Skeletal muscle tissue (tissue), 3 donors: ENCODE measurements at regions not wholly inside any gene's neighbourhood (a gene's known extent, or its start where the extent isn't known, plus 50 kb on each side); places are given as distances from the start of the nearest gene placed in this dataset.

Source experiments
- H3K27ac ChIP-seq: one replicate; pipeline ENCODE4 v1.7.0; 2013; ENCODE audit warnings: mild to moderate bottlenecking, low read depth, low read length, inconsistent platforms
- H3K27me3 ChIP-seq, 3 donors: one replicate each; pipeline ENCODE4 v1.7.0; 2013; ENCODE audit warnings: low read length in 3 of 3; ENCODE audit not compliant: control insufficient read depth in 3 of 3, insufficient read depth in 3 of 3
- H3K36me3 ChIP-seq, 3 donors: one replicate each; pipeline ENCODE4 v1.7.0; 2013; ENCODE audit warnings: low read length in 3 of 3; ENCODE audit not compliant: control insufficient read depth in 3 of 3, insufficient read depth in 3 of 3
- H3K4me1 ChIP-seq, 3 donors: one replicate each; pipeline ENCODE4 v1.7.0; 2013; ENCODE audit warnings: low read length in 3 of 3, mild to moderate bottlenecking in 3 of 3; ENCODE audit not compliant: control insufficient read depth in 3 of 3, insufficient read depth in 3 of 3
- H3K4me3 ChIP-seq, 3 donors: one replicate each; pipeline ENCODE4 v1.7.0; 2013; ENCODE audit warnings: low read length in 3 of 3
- H3K9ac ChIP-seq, 3 donors: one replicate each; pipeline ENCODE4 v1.7.0; 2013; ENCODE audit warnings: low read length in 3 of 3, mild to moderate bottlenecking in 3 of 3, moderate library complexity in 2 of 3, low read depth in 1 of 3
- H3K9me3 ChIP-seq, 3 donors: one replicate each; pipeline ENCODE4 v1.7.0; 2013; ENCODE audit warnings: low read length in 3 of 3; ENCODE audit not compliant: control insufficient read depth in 3 of 3
- donor health status: Osteomylitis.

DNA sequence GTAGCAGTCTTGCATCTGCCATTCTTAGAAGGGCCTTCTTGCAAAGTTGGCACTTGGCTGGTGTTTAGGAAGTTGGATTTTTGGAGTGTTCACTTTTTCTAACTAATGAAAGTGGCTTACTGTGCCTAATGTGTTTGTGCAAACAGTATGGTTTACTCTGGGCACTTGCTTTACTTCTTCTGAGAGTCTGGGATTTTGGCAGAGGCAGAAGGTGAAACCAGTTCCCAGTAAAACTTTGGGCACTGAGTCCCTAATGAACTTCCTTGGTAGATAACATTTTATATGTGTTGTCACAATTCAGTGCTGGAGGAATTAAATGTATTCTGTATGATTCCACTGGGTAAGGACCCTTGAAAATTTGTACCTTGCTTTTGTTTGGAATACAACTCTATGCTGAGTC is 155.7 kb downstream of the FAM170A start:
- H3K9me3 ChIP-seq, result no peaks in the 10 kb centered on the region
- no peak overlapping the region for H3K4me3 ChIP-seq
- no peak overlapping the region for H3K27ac ChIP-seq

DNA sequence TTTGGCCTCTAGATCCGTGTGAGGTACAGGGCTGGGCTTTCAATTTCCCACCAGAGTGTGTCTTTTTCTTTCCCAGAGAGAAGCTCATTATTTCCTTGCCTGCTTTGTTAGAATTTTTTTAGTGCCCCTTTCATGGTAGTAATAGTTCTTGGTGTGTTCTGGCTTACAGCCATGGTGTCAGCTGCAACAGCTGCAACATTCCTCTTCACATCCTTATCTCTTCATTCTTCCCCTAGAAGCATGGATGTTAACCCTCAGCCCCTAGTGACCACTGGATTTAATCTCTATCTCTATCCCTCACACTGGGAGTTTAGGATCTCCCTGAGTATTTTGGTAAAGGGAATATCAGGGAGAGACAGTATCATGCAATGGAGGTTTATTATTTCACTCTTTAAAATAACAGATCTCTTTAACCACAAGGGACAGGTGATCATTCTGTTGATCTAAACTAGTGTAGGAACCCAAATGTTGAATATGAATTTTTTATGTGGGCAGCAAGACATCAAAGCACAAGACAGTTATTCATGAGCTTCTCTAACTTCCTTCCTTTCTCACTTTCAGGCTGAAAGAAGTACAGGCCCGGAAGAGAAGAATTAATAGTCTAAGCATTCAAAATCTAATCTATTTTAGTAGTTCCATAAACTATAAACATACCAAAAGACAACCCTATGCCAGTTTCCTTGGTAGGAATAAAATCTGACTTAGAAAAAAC is 160.2 kb downstream of the FAM170A start:
- H3K27me3 ChIP-seq, result no peaks in the 10 kb centered on the region
- H3K4me3 ChIP-seq, result no peak overlapping the region
- H3K9ac ChIP-seq, result no peak overlapping the region
- H3K9me3 ChIP-seq, result no peaks in the 10 kb centered on the region
- no peaks in the 10 kb centered on the region for H3K4me1 ChIP-seq
- H3K36me3 ChIP-seq, result no peaks in the 10 kb centered on the region
- H3K27ac ChIP-seq, result no peak overlapping the region

More for the DNA sequence above, 155.7 kb downstream of the FAM170A start:
- Histone ChIP-seq H3K36me3 (no peaks in the 10 kb centered on the region), H3K4me1 (no peaks in the 10 kb centered on the region), H3K27me3 (no peaks in the 10 kb centered on the region), H3K9ac (no peak overlapping the region)

DNA sequence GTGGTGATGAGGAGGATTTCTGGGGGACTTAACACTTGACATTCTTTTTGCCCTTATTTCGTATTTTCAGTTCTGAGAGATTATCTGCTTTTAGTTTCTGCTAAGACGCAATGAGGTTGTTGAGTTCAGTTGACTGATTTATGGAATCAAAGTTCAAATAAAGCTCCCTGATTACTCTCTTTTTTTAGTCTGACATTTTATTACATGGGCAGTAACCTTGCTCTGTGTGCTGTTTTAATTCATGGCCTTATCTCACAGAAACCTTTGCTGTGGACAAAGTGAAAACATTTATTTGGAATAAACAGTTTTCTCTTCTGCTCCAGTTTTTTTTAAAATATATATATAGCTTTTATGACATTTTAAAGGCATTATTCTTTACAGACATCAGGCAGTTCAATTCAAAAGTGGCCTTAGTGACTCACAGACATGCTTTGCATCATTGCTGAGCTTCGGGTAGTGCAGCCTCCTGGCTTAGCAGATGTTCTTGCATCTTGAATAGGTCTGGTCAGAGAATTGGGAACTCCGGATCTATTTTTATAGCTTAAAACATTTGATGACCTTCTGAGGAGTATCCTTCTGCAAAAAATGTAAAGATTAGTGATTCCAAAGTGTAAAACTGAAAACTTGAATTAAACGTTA is 162.9 kb downstream of the FAM170A start:
- H3K9me3 ChIP-seq, result no peaks in the 10 kb centered on the region
- no peak overlapping the region for H3K4me3 ChIP-seq
- no peaks in the 10 kb centered on the region for H3K27me3 ChIP-seq
- H3K4me1 ChIP-seq, result no peaks in the 10 kb centered on the region
- H3K9ac ChIP-seq, result no peak overlapping the region
- H3K36me3 ChIP-seq, result no peaks in the 10 kb centered on the region
- no peak overlapping the region for H3K27ac ChIP-seq

DNA sequence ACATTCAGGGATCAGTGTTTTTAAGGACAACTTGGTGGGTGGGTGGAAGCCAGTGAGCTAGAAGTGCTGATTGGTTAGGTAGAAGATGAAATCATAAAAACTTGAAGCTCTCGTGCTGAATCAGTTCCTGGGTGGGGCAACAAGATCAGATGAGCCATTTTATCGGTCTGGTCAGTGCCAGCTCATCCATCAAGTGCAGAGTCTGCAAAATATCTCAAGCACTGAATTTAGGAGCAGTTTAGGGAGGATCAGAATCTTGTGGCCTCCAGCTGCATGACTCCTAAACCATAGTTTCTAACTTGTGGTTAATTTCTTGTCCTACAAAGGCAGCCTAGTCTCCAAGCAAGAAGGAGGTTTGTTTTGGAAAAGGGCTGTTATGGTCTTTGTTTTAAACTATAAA is 166.4 kb downstream of the FAM170A start:
- Histone ChIP-seq H3K27ac (no peak overlapping the region), H3K4me1 (no peaks in the 10 kb centered on the region), H3K27me3 (no peaks in the 10 kb centered on the region), H3K9ac (no peak overlapping the region), H3K4me3 (no peak overlapping the region), H3K9me3 (no peaks in the 10 kb centered on the region), H3K36me3 (no peaks in the 10 kb centered on the region)

DNA sequence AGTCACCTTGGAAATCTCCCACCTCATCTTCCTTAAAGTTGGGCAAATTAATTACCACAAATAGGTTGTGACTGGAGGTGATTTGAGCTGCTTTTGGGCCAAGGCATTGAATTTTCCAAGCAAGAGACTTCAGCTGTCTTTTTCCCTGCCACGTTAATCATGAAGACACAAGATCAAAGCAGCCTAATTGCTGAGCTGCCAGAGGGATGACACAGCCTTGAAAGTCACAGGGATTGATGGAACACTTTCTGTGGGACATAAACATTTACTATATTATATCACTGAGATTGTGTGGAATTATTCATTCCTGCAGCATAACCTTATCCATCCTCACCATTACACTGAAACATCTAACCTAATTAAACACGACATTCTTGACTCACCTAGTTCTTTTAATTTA is 172.2 kb downstream of the FAM170A start:
- H3K4me3 ChIP-seq, result no peak overlapping the region
- no peak overlapping the region for H3K27ac ChIP-seq
- no peaks in the 10 kb centered on the region for H3K27me3 ChIP-seq
- H3K36me3 ChIP-seq, result no peaks in the 10 kb centered on the region
- no peak overlapping the region for H3K9ac ChIP-seq
- H3K9me3 ChIP-seq, result no peaks in the 10 kb centered on the region
- no peaks in the 10 kb centered on the region for H3K4me1 ChIP-seq

DNA sequence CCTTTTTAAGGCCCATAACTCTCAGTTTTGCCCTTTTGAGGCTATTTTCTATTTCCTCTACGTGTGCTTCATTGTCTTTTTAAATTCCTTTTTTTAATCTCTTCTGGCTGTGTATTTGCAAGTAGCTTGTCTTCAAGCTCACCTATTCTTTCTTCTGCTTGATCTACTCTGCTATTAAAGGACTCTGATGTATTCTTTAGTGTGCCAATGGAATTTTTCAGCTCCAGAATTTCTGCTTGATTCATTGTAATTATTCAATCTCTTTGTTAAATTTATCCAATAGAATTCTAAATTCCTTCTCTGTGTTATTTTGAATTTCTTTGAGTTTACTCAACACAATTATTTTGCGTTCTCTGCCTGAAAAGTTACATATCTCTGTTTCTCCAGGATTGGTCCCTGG is 178.7 kb downstream of the FAM170A start:
- H3K27me3 ChIP-seq, result no peaks in the 10 kb centered on the region
- H3K9me3 ChIP-seq, result peaks cover 0 to 2% (median 0%) of the 10 kb centered on the region in 3 donors
- H3K9ac ChIP-seq, result no peak overlapping the region
- no peak overlapping the region for H3K4me3 ChIP-seq
- peaks cover 4 to 8% (median 5%) of the 10 kb centered on the region in 3 donors for H3K4me1 ChIP-seq
- H3K27ac ChIP-seq, result no peak overlapping the region
- H3K36me3 ChIP-seq, result no peaks in the 10 kb centered on the region

DNA sequence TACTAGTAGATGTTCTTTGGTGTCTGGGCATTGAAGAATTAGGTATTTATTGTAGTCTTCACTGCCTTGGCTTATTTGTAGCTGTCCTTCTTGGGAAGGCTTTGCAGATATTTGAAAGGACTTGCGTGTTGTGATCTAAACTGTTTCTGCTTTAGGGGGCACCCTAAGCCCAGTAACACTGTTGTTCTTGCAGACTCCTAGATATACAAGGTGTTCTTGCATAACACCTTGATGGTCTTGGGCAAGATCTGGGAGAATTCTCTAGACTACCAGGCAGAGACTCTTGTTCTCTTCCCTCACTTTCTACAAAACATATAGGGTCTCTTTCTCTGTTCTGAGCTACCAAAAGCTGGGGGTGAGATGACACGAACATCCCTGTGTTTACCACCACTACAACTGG is 179.1 kb downstream of the FAM170A start:
- peak overlapping the region in 1 of 3 donors; percentile 7 for H3K4me3 ChIP-seq
- no peak overlapping the region for H3K9ac ChIP-seq
- H3K4me1 ChIP-seq, result peaks cover 4 to 8% (median 5%) of the 10 kb centered on the region in 3 donors
- H3K36me3 ChIP-seq, result no peaks in the 10 kb centered on the region
- H3K27me3 ChIP-seq, result no peaks in the 10 kb centered on the region
- H3K27ac ChIP-seq, result no peak overlapping the region
- H3K9me3 ChIP-seq, result peaks cover 0 to 2% (median 0%) of the 10 kb centered on the region in 3 donors

DNA sequence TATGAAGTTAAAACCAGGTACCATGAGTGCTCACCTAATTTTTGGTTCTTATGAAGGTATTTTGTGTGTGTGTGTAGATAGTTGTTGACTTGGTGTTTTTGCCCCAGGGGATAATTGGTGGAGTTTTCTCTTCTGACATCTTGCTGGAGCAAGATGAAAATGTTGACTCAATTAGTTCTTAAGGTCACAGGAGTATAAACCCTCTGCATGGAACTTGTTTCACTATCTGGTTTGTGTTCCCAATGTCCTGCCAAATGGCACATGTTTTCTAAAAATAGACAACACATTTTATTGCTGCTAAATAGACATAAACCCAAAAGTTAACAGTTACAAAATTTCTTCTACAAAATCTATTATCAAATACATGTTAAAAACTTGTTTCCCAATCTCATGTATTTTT is 180.9 kb downstream of the FAM170A start:
- H3K9me3 ChIP-seq, result peaks cover 0 to 2% (median 0%) of the 10 kb centered on the region in 3 donors
- peaks cover 4 to 8% (median 5%) of the 10 kb centered on the region in 3 donors for H3K4me1 ChIP-seq
- H3K36me3 ChIP-seq, result no peaks in the 10 kb centered on the region
- H3K4me3 ChIP-seq, result no peak overlapping the region
- no peak overlapping the region for H3K27ac ChIP-seq
- H3K27me3 ChIP-seq, result no peaks in the 10 kb centered on the region
- H3K9ac ChIP-seq, result no peak overlapping the region

DNA sequence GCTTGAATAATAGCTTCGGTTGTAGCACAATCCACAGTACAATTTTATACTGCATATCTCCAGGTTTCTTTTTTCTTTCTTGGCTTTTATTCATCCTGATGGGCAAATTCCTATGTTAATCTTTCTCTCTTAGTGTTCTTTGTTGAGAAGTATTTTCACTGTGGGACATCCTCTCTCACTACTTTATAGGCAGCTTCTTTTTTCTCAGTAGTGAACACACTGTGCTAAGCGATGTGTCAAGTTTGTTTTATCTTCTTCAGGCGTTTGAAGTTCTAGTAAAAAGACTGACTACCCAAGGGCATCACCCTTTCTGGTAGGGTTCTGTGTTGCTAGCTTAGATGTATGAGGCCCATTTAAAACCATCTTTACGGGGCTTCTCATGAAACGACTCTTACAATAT is 182.1 kb downstream of the FAM170A start:
- Histone ChIP-seq H3K36me3 (no peaks in the 10 kb centered on the region), H3K4me1 (peaks cover 4 to 8% (median 5%) of the 10 kb centered on the region in 3 donors), H3K9me3 (peaks cover 0 to 2% (median 0%) of the 10 kb centered on the region in 3 donors), H3K9ac (no peak overlapping the region), H3K27me3 (no peaks in the 10 kb centered on the region), H3K4me3 (no peak overlapping the region), H3K27ac (no peak overlapping the region)

DNA sequence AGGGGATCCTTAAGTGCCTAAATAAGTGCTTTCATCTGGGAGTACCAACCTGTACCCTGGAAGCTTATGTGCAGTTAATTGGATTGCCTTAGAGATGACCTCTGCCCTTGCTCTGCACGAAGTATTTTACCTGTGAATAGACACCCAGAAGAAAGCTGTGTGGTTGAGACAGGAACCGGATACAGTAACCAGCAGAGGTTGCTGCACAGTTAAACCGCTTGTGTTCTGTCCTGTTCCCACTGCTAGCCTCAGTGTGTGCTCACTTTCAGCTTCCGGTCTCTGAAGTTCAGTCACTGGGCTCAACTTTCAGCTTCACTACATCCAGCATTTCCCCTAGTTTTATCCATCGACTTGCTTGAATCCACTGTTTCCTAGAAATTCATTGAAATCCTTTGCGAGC is 185.3 kb downstream of the FAM170A start:
- Histone ChIP-seq H3K9ac (no peak overlapping the region), H3K4me1 (peaks cover 4 to 5% (median 5%) of the 10 kb centered on the region in 3 donors), H3K9me3 (no peaks in the 10 kb centered on the region), H3K36me3 (no peaks in the 10 kb centered on the region), H3K27ac (no peak overlapping the region), H3K4me3 (no peak overlapping the region), H3K27me3 (no peaks in the 10 kb centered on the region)
